PC-3 (cell line): ENCODE measurements at regions not wholly inside any gene's neighbourhood (a gene's known extent, or its start where the extent isn't known, plus 50 kb on each side); places are given as distances from the start of the nearest gene placed in this dataset.

Experiments
- EZH2 ChIP-seq: fragments of 300-600 bp; sonication (generic); IDR thresholded peaks from one replicate; pipeline ENCODE4 v1.6.1; 2017; ENCODE audit warnings: antibody characterized with exemption, mild to moderate bottlenecking, low read length; ENCODE audit not compliant: unreplicated experiment
- EZH2phosphoT487 ChIP-seq: fragments of 300-600 bp; sonication (generic); IDR thresholded peaks from 2 replicates; pipeline ENCODE4 v1.6.1; 2018; ENCODE audit warnings: mild to moderate bottlenecking, antibody characterized with exemption, low read length, borderline replicate concordance
- TF ChIP-seq, protein P1 (sequence below): fragments of 300-600 bp; sonication (generic); conservative IDR thresholded peaks from 2 replicates; pipeline ENCODE4 v1.5.1; 2017; ENCODE audit warnings: antibody characterized with exemption, low read depth, mild to moderate bottlenecking, low read length

GRCh38 chr10:111874576-111874975 lies 309.0 kb downstream of the GPAM start:
- TF ChIP-seq, protein P1, sequence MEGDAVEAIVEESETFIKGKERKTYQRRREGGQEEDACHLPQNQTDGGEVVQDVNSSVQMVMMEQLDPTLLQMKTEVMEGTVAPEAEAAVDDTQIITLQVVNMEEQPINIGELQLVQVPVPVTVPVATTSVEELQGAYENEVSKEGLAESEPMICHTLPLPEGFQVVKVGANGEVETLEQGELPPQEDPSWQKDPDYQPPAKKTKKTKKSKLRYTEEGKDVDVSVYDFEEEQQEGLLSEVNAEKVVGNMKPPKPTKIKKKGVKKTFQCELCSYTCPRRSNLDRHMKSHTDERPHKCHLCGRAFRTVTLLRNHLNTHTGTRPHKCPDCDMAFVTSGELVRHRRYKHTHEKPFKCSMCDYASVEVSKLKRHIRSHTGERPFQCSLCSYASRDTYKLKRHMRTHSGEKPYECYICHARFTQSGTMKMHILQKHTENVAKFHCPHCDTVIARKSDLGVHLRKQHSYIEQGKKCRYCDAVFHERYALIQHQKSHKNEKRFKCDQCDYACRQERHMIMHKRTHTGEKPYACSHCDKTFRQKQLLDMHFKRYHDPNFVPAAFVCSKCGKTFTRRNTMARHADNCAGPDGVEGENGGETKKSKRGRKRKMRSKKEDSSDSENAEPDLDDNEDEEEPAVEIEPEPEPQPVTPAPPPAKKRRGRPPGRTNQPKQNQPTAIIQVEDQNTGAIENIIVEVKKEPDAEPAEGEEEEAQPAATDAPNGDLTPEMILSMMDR, result no peak
- TF ChIP-seq EZH2, result no peak
- TF ChIP-seq EZH2phosphoT487, result no peak
